Neuron (in vitro differentiated cells): ENCODE measurements at regions not wholly inside any gene's neighbourhood (a gene's known extent, or its start where the extent isn't known, plus 50 kb on each side); places are given as distances from the start of the nearest gene placed in this dataset.
"Not testable (repeated sequence)": the region's sequence is repeated elsewhere in the genome, so short reads cannot be mapped to it uniquely, and the experiment has no call there.

Source experiments
- H2AFZ ChIP-seq: one replicate; pipeline ENCODE4 v1.6.1; 2013; ENCODE audit warnings: low read depth, mild to moderate bottlenecking, inconsistent platforms, low read length, moderate library complexity
- H3K27me3 ChIP-seq: one replicate; pipeline ENCODE4 v1.6.1; 2013; ENCODE audit warnings: low read length; ENCODE audit not compliant: insufficient read depth
- H3K36me3 ChIP-seq: one replicate; pipeline ENCODE4 v1.6.1; 2013; ENCODE audit warnings: low read length; ENCODE audit not compliant: insufficient read depth
- H3K4me1 ChIP-seq: one replicate; pipeline ENCODE4 v1.6.1; 2013; ENCODE audit warnings: low read length; ENCODE audit not compliant: insufficient read depth
- H3K4me3 ChIP-seq: 2 replicates; pipeline ENCODE4 v1.5.1; 2013; ENCODE audit warnings: mild to moderate bottlenecking, low read length, moderate library complexity
- H3K9me3 ChIP-seq: one replicate; pipeline ENCODE4 v1.6.1; 2013; ENCODE audit warnings: low read length

- Histone ChIP-seq H3K36me3 (no peaks in the 10 kb centered on the region), H3K4me1 (no peaks in the 10 kb centered on the region), H3K27me3 (no peaks in the 10 kb centered on the region), H3K4me3 (no peak overlapping the region), H2AFZ (no peak overlapping the region), H3K9me3 (no peaks in the 10 kb centered on the region)
Observed at GRCh38 chr1:4489486-4489885, 164.9 kb upstream of the AJAP1 start.

GRCh38 chr1:4489992-4490391 is 164.4 kb upstream of the AJAP1 start:
- H2AFZ ChIP-seq, H3K36me3 ChIP-seq, H3K4me1 ChIP-seq, H3K9me3 ChIP-seq, H3K27me3 ChIP-seq, H3K4me3 ChIP-seq: not testable (repeated sequence)

GRCh38 chr1:4494027-4494426 is 160.4 kb upstream of the AJAP1 start:
- H3K36me3 ChIP-seq = no peaks in the 10 kb centered on the region
- no peak overlapping the region for H3K4me3 ChIP-seq
- H3K4me1 ChIP-seq = no peaks in the 10 kb centered on the region
- H3K27me3 ChIP-seq = no peaks in the 10 kb centered on the region
- no peak overlapping the region for H2AFZ ChIP-seq
- no peaks in the 10 kb centered on the region for H3K9me3 ChIP-seq

- Histone ChIP-seq H3K9me3 (no peaks in the 10 kb centered on the region), H3K27me3 (no peaks in the 10 kb centered on the region), H3K4me3 (no peak overlapping the region)
Observed at GRCh38 chr1:4494558-4494957, 159.9 kb upstream of the AJAP1 start.

GRCh38 chr1:4495809-4496208 is 158.6 kb upstream of the AJAP1 start:
- Histone ChIP-seq H3K36me3 (no peaks in the 10 kb centered on the region), H2AFZ (no peak overlapping the region)

More at GRCh38 chr1:4494558-4494957, 159.9 kb upstream of the AJAP1 start:
- no peaks in the 10 kb centered on the region for H3K4me1 ChIP-seq
- H2AFZ ChIP-seq = no peak overlapping the region
- H3K36me3 ChIP-seq = no peaks in the 10 kb centered on the region

GRCh38 chr1:4500441-4500840 is 154.0 kb upstream of the AJAP1 start:
- Histone ChIP-seq H3K27me3 (peaks cover 6% of the 10 kb centered on the region), H3K36me3 (no peaks in the 10 kb centered on the region), H2AFZ (no peak overlapping the region), H3K4me1 (no peaks in the 10 kb centered on the region), H3K9me3 (no peaks in the 10 kb centered on the region), H3K4me3 (no peak overlapping the region)

More at GRCh38 chr1:4495809-4496208, 158.6 kb upstream of the AJAP1 start:
- H3K4me3 ChIP-seq = no peak overlapping the region
- H3K4me1 ChIP-seq = no peaks in the 10 kb centered on the region
- no peaks in the 10 kb centered on the region for H3K27me3 ChIP-seq
- H3K9me3 ChIP-seq = no peaks in the 10 kb centered on the region

GRCh38 chr1:4506591-4506990 is 147.8 kb upstream of the AJAP1 start:
- no peak overlapping the region for H3K4me3 ChIP-seq
- no peaks in the 10 kb centered on the region for H3K4me1 ChIP-seq
- H3K36me3 ChIP-seq = no peaks in the 10 kb centered on the region
- no peak overlapping the region for H2AFZ ChIP-seq
- peaks cover 6% of the 10 kb centered on the region for H3K27me3 ChIP-seq
- H3K9me3 ChIP-seq = no peaks in the 10 kb centered on the region

GRCh38 chr1:4509206-4509605 is 145.2 kb upstream of the AJAP1 start:
- Histone ChIP-seq H2AFZ (no peak overlapping the region), H3K4me3 (no peak overlapping the region), H3K9me3 (no peaks in the 10 kb centered on the region), H3K4me1 (no peaks in the 10 kb centered on the region), H3K36me3 (no peaks in the 10 kb centered on the region), H3K27me3 (no peaks in the 10 kb centered on the region)

GRCh38 chr1:4510276-4510691 is 144.1 kb upstream of the AJAP1 start:
- no peak overlapping the region for H3K4me3 ChIP-seq
- no peak overlapping the region for H2AFZ ChIP-seq
- H3K4me1 ChIP-seq = no peaks in the 10 kb centered on the region
- H3K9me3 ChIP-seq = no peaks in the 10 kb centered on the region
- H3K27me3 ChIP-seq = no peaks in the 10 kb centered on the region
- H3K36me3 ChIP-seq = no peaks in the 10 kb centered on the region

- no peak overlapping the region for H2AFZ ChIP-seq
- H3K4me1 ChIP-seq = no peaks in the 10 kb centered on the region
- H3K4me3 ChIP-seq = no peak overlapping the region
- H3K9me3 ChIP-seq = no peaks in the 10 kb centered on the region
- H3K36me3 ChIP-seq = no peaks in the 10 kb centered on the region
- no peaks in the 10 kb centered on the region for H3K27me3 ChIP-seq
Observed at GRCh38 chr1:4511374-4511773, 143.0 kb upstream of the AJAP1 start.

GRCh38 chr1:4512636-4513035 is 141.8 kb upstream of the AJAP1 start:
- H3K4me3 ChIP-seq = no peak overlapping the region
- H3K4me1 ChIP-seq = no peaks in the 10 kb centered on the region
- no peaks in the 10 kb centered on the region for H3K9me3 ChIP-seq
- H3K27me3 ChIP-seq = no peaks in the 10 kb centered on the region
- H3K36me3 ChIP-seq = no peaks in the 10 kb centered on the region
- no peak overlapping the region for H2AFZ ChIP-seq

- H3K4me3 ChIP-seq = no peak overlapping the region
Observed at GRCh38 chr1:4513685-4514084, 140.7 kb upstream of the AJAP1 start.

GRCh38 chr1:4515727-4516289 is 138.6 kb upstream of the AJAP1 start:
- H3K9me3 ChIP-seq = no peaks in the 10 kb centered on the region
- no peaks in the 10 kb centered on the region for H3K4me1 ChIP-seq
- no peaks in the 10 kb centered on the region for H3K36me3 ChIP-seq
- no peak overlapping the region for H3K4me3 ChIP-seq
- H3K27me3 ChIP-seq = no peaks in the 10 kb centered on the region
- no peak overlapping the region for H2AFZ ChIP-seq

More at GRCh38 chr1:4513685-4514084, 140.7 kb upstream of the AJAP1 start:
- Histone ChIP-seq H3K4me1 (no peaks in the 10 kb centered on the region), H2AFZ (no peak overlapping the region), H3K36me3 (no peaks in the 10 kb centered on the region), H3K9me3 (no peaks in the 10 kb centered on the region), H3K27me3 (no peaks in the 10 kb centered on the region)

- Histone ChIP-seq H3K4me1 (no peaks in the 10 kb centered on the region), H3K9me3 (no peaks in the 10 kb centered on the region), H3K4me3 (no peak overlapping the region), H2AFZ (no peak overlapping the region), H3K36me3 (no peaks in the 10 kb centered on the region), H3K27me3 (no peaks in the 10 kb centered on the region)
Observed at GRCh38 chr1:4516596-4516995, 137.8 kb upstream of the AJAP1 start.
